HG02970 (cell line): ENCODE measurements at regions not wholly inside any gene's neighbourhood (a gene's known extent, or its start where the extent isn't known, plus 50 kb on each side); places are given as distances from the start of the nearest gene placed in this dataset.

ENCODE experiments used
- ATAC-seq: cut with Tn5 transposase; IDR thresholded peaks from one replicate; pipeline ENCODE4 v1.9.1; 2021; ENCODE audit warnings: mild to moderate bottlenecking, moderate library complexity, moderate number of reproducible peaks; ENCODE audit not compliant: unreplicated experiment, low FRiP score

GRCh38 chr18:40935423-40935822 is 1019.6 kb upstream of the PIK3C3 start:
- no peak for ATAC-seq

GRCh38 chr18:40932862-40933261 is 1022.2 kb upstream of the PIK3C3 start:
- no peak for ATAC-seq

- no peak for ATAC-seq
Measured at GRCh38 chr18:40930211-40930882, 1024.7 kb upstream of the PIK3C3 start.

GRCh38 chr18:40929399-40929798 is 1025.6 kb upstream of the PIK3C3 start:
- ATAC-seq: no peak

- no peak for ATAC-seq
Measured at GRCh38 chr18:40926679-40927078, 1028.4 kb upstream of the PIK3C3 start.

GRCh38 chr18:40925071-40925541 is 1029.9 kb upstream of the PIK3C3 start:
- ATAC-seq: no peak

GRCh38 chr18:40921845-40922629 is 1033.0 kb upstream of the PIK3C3 start:
- ATAC-seq: no peak

- ATAC-seq: no peak
Measured at GRCh38 chr18:40917056-40917455, 1038.0 kb upstream of the PIK3C3 start.

- ATAC-seq: no peak
Measured at GRCh38 chr18:40915724-40916123, 1039.3 kb upstream of the PIK3C3 start.

GRCh38 chr18:40911582-40912254 is 1043.3 kb upstream of the PIK3C3 start:
- no peak for ATAC-seq

- no peak for ATAC-seq
Measured at GRCh38 chr18:40911041-40911440, 1044.0 kb upstream of the PIK3C3 start.

- no peak for ATAC-seq
Measured at GRCh38 chr18:40907842-40908241, 1047.2 kb upstream of the PIK3C3 start.

GRCh38 chr18:40904295-40904694 is 1050.7 kb upstream of the PIK3C3 start:
- no peak for ATAC-seq

- ATAC-seq: no peak
Measured at GRCh38 chr18:40902436-40902835, 1052.6 kb upstream of the PIK3C3 start.

- ATAC-seq: no peak
Measured at GRCh38 chr18:40897884-40898283, 1057.2 kb upstream of the PIK3C3 start.

- no peak for ATAC-seq
Measured at GRCh38 chr18:40883271-40883670, 1071.8 kb upstream of the PIK3C3 start.

GRCh38 chr18:40882468-40882867 is 1072.6 kb upstream of the PIK3C3 start:
- ATAC-seq: no peak

- no peak for ATAC-seq
Measured at GRCh38 chr18:40878371-40878770, 1076.7 kb upstream of the PIK3C3 start.

- no peak for ATAC-seq
Measured at GRCh38 chr18:40877096-40877495, 1077.9 kb upstream of the PIK3C3 start.

- ATAC-seq: no peak
Measured at GRCh38 chr18:40875101-40875615, 1079.9 kb upstream of the PIK3C3 start.

- no peak for ATAC-seq
Measured at GRCh38 chr18:40874233-40874632, 1080.8 kb upstream of the PIK3C3 start.
